ENCODE measurements at regions not wholly inside any gene's neighbourhood (a gene's known extent, or its start where the extent isn't known, plus 50 kb on each side); places are given as distances from the start of the nearest gene placed in this dataset.

- no peak for TF ChIP-seq CTCF (IDR thresholded peaks at IDR 0.05)
- TF ChIP-seq POLR2AphosphoS5 (IDR thresholded peaks at IDR 0.05) = no peak
- no peak for TF ChIP-seq POLR2A (IDR thresholded peaks at IDR 0.05)
These were observed 2365.5 kb downstream of the PCDH7 start for GRCh38 chr4:33085709-33086108.

All from stomach (tissue), 4 donors.